WTC11 (cell line): ENCODE measurements at regions not wholly inside any gene's neighbourhood (a gene's known extent, or its start where the extent isn't known, plus 50 kb on each side); places are given as distances from the start of the nearest gene placed in this dataset.
A peak's percentile ranks its signal among the peaks of the same experiment; 100 is the strongest.

Experiments used
- ATAC-seq: fragments of 200-7000 bp; cut with Tn5 transposase; 2 replicates; pipeline ENCODE4 v1.10.0; 2021; ENCODE audit warnings: mild to moderate bottlenecking, moderate library complexity
- CTCF ChIA-PET: fragments of 300-600 bp; sonication (Branson Sonifier 250); formaldehyde crosslinking; loops from one replicate; lab custom pipeline; 2021; ENCODE audit warnings: antibody characterized with exemption; lab: Charles Lee
- POLR2A ChIA-PET: fragments of 350-600 bp; sonication (Branson Sonifier 250); formaldehyde crosslinking; loops from one replicate; lab custom pipeline; 2021; ENCODE audit warnings: antibody characterized with exemption; lab: Charles Lee
- DNase-seq: peaks from one replicate; pipeline ENCODE4 v3.0.0; 2021; ENCODE audit warnings: low spot score
- H3K27ac Mint-ChIP-seq: 2 replicates; pipeline ENCODE4 v1.8.0; 2021; ENCODE audit warnings: mixed read lengths
- H3K27me3 Mint-ChIP-seq: 2 replicates; pipeline ENCODE4 v1.8.0; 2021; ENCODE audit warnings: low read depth, mild to moderate bottlenecking, moderate library complexity, mixed read lengths
- H3K36me3 Mint-ChIP-seq: 2 replicates; pipeline ENCODE4 v1.8.0; 2021; ENCODE audit warnings: mixed read lengths
- H3K4me1 Mint-ChIP-seq: 2 replicates; pipeline ENCODE4 v1.8.0; 2022; ENCODE audit warnings: mixed read lengths
- H3K4me3 Mint-ChIP-seq: 2 replicates; pipeline ENCODE4 v1.8.0; 2021; ENCODE audit warnings: mild to moderate bottlenecking, moderate library complexity, mixed read lengths
- H3K9me3 Mint-ChIP-seq: 2 replicates; pipeline ENCODE4 v1.8.0; 2021; ENCODE audit warnings: mixed read lengths
- ATF2 ChIP-seq: sonication (generic); formaldehyde crosslinking; IDR thresholded peaks from 2 replicates; pipeline ENCODE4 v1.8.1; 2022; ENCODE audit warnings: low read depth, missing genetic modification reagents, borderline replicate concordance
- ATF3 ChIP-seq: sonication (generic); formaldehyde crosslinking; conservative IDR thresholded peaks from 2 replicates; pipeline ENCODE4 v1.8.1; 2022; ENCODE audit warnings: mild to moderate bottlenecking, missing genetic modification reagents
- CREM ChIP-seq: sonication (generic); formaldehyde crosslinking; IDR thresholded peaks from 2 replicates; pipeline ENCODE4 v1.8.1; 2022; ENCODE audit warnings: mild to moderate bottlenecking, missing genetic modification reagents, moderate library complexity
- ERG ChIP-seq: fragments of 250-450 bp; sonication (Bioruptor Pico); IDR thresholded peaks from 2 replicates; pipeline ENCODE4 v1.8.0; 2021; ENCODE audit warnings: mild to moderate bottlenecking
- FOXK1 ChIP-seq: sonication (generic); formaldehyde crosslinking; IDR thresholded peaks from 2 replicates; pipeline ENCODE4 v1.8.0; 2022; ENCODE audit warnings: mild to moderate bottlenecking, moderate library complexity, missing genetic modification reagents
- GABPB1 ChIP-seq: sonication (generic); formaldehyde crosslinking; IDR thresholded peaks from 2 replicates; pipeline ENCODE4 v1.8.1; 2023; ENCODE audit warnings: mild to moderate bottlenecking, missing genetic modification reagents
- JAZF1 ChIP-seq: fragments of 250-450 bp; sonication (Bioruptor Pico); IDR thresholded peaks from 2 replicates; pipeline ENCODE4 v1.9.0; 2021; ENCODE audit warnings: moderate library complexity, mild to moderate bottlenecking, inconsistent platforms
- KAT7 ChIP-seq: sonication (generic); formaldehyde crosslinking; IDR thresholded peaks from 2 replicates; pipeline ENCODE4 v1.8.1; 2023; ENCODE audit warnings: missing genetic modification reagents, mild to moderate bottlenecking, borderline replicate concordance
- NR1H2 ChIP-seq: sonication (generic); formaldehyde crosslinking; IDR thresholded peaks from 2 replicates; pipeline ENCODE4 v1.9.0; 2021; ENCODE audit warnings: mild to moderate bottlenecking, moderate library complexity, missing genetic modification reagents
- SMAD3 ChIP-seq: sonication (generic); formaldehyde crosslinking; IDR thresholded peaks from 2 replicates; pipeline ENCODE4 v1.8.0; 2022; ENCODE audit warnings: missing genetic modification reagents, mild to moderate bottlenecking, borderline replicate concordance
- SMAD4 ChIP-seq: sonication (generic); formaldehyde crosslinking; IDR thresholded peaks from 2 replicates; pipeline ENCODE4 v1.8.0; 2022; ENCODE audit warnings: mild to moderate bottlenecking, missing genetic modification reagents
- SOX15 ChIP-seq: fragments of 250-450 bp; sonication (Bioruptor Pico); IDR thresholded peaks from 2 replicates; pipeline ENCODE4 v1.9.0; 2021; ENCODE audit warnings: mild to moderate bottlenecking
- ZNF671 ChIP-seq: fragments of 250-450 bp; sonication (Bioruptor Pico); IDR thresholded peaks from 2 replicates; pipeline ENCODE4 v1.8.0; 2021; ENCODE audit warnings: mild to moderate bottlenecking
- TF ChIP-seq, protein P1 (sequence below): fragments of 250-450 bp; sonication (Bioruptor Pico); conservative IDR thresholded peaks from 2 replicates; pipeline ENCODE4 v1.9.0; 2021; ENCODE audit warnings: mild to moderate bottlenecking
- TF ChIP-seq, protein P2 (sequence below): sonication (generic); formaldehyde crosslinking; IDR thresholded peaks from 2 replicates; pipeline ENCODE4 v1.8.0; 2022; ENCODE audit warnings: mild to moderate bottlenecking, missing genetic modification reagents
- TF ChIP-seq, protein P3 (sequence below): fragments of 250-450 bp; sonication (Bioruptor Pico); IDR thresholded peaks from 2 replicates; pipeline ENCODE4 v1.9.0; 2021; ENCODE audit warnings: mild to moderate bottlenecking
- TF ChIP-seq, protein P4 (sequence below): sonication (generic); formaldehyde crosslinking; IDR thresholded peaks from 2 replicates; pipeline ENCODE4 v1.8.0; 2022; ENCODE audit warnings: missing genetic modification reagents

- Mint-ChIP-seq H3K27ac (no peak overlapping the region), H3K4me3 (no peak overlapping the region), H3K27me3 (no peaks in the 10 kb centered on the region; the same call in 1 of the 2 replicates), H3K9me3 (peaks cover 8% of the 10 kb centered on the region; the same call in 1 of the 2 replicates), H3K36me3 (no peaks in the 10 kb centered on the region), H3K4me1 (peaks cover 29% of the 10 kb centered on the region)
- DNase-seq (peak; percentile 8), ATAC-seq (no peak)
- CTCF ChIA-PET, result no interaction called here
- TF ChIP-seq SMAD3 (no peak), ERG (no peak), SOX15 (no peak), JAZF1 (no peak), FOXK1 (CRISPR knock-in tag) (no peak), KAT7 (CRISPR knock-in tag) (no peak), ATF2 (CRISPR knock-in tag) (no peak), ATF3 (no peak)
- TF ChIP-seq, protein P1, sequence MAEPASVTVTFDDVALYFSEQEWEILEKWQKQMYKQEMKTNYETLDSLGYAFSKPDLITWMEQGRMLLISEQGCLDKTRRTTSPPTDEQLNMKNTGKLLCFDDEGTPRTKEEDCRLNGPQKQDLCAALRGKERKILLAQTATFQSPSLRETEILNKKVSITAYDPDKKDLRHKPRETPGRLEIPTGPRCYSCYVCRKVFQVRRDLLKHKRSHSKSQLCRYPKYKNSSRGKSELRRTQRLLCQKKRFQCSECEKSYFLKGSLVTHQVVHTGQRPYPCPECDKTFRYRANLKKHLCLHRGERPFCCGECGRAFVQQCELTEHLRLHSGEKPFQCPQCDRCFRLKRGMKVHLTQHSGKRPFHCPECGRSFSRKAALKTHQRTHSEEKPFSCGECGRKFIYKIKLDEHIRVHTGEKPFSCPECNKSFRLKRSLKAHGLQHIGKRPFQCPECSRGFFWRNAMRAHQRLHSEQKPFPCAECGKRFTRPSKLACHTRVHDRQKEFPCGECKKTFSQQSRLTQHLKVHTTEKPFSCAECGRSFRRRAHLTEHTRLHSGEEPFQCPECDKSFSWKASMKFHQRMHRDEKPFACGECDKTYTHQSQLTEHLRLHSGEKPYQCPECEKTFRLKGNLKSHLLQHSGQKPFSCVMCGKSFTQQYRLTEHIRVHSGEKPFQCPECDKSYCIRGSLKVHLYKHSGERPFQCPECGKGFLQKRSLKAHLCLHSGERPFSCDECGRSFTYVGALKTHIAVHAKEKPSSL (CRISPR knock-in tag), result no peak
- POLR2A ChIA-PET, result no interaction called here
Observed at GRCh38 chr10:131829156-131829930, 71.5 kb upstream of the PPP2R2D start.

GRCh38 chr10:131830446-131831130 is 70.2 kb upstream of the PPP2R2D start:
- Mint-ChIP-seq H3K4me3 (no peak overlapping the region), H3K27me3 (no peaks in the 10 kb centered on the region; the same call in 1 of the 2 replicates), H3K4me1 (peaks cover 25% of the 10 kb centered on the region), H3K9me3 (peaks cover 11% of the 10 kb centered on the region; the same call in 1 of the 2 replicates), H3K27ac (no peak overlapping the region), H3K36me3 (no peaks in the 10 kb centered on the region)
- DNase-seq (peak; percentile 5), ATAC-seq (no peak)
- POLR2A ChIA-PET, result no interaction called here
- CTCF ChIA-PET, result interaction anchor here (0.6 kb wide), 1 partner anchor 77 kb away, joined by 3 read pairs; no protein-coding TSS in a partner anchor
- no peak for TF ChIP-seq CREM
- TF ChIP-seq, protein P2, sequence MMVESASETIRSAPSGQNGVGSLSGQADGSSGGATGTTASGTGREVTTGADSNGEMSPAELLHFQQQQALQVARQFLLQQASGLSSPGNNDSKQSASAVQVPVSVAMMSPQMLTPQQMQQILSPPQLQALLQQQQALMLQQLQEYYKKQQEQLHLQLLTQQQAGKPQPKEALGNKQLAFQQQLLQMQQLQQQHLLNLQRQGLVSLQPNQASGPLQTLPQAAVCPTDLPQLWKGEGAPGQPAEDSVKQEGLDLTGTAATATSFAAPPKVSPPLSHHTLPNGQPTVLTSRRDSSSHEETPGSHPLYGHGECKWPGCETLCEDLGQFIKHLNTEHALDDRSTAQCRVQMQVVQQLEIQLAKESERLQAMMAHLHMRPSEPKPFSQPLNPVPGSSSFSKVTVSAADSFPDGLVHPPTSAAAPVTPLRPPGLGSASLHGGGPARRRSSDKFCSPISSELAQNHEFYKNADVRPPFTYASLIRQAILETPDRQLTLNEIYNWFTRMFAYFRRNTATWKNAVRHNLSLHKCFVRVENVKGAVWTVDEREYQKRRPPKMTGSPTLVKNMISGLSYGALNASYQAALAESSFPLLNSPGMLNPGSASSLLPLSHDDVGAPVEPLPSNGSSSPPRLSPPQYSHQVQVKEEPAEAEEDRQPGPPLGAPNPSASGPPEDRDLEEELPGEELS (CRISPR knock-in tag), result no peak
- no peak for TF ChIP-seq ZNF671 (CRISPR knock-in tag)
- TF ChIP-seq NR1H2, result no peak
- no peak for TF ChIP-seq ATF2 (CRISPR knock-in tag)
- TF ChIP-seq, protein P3, sequence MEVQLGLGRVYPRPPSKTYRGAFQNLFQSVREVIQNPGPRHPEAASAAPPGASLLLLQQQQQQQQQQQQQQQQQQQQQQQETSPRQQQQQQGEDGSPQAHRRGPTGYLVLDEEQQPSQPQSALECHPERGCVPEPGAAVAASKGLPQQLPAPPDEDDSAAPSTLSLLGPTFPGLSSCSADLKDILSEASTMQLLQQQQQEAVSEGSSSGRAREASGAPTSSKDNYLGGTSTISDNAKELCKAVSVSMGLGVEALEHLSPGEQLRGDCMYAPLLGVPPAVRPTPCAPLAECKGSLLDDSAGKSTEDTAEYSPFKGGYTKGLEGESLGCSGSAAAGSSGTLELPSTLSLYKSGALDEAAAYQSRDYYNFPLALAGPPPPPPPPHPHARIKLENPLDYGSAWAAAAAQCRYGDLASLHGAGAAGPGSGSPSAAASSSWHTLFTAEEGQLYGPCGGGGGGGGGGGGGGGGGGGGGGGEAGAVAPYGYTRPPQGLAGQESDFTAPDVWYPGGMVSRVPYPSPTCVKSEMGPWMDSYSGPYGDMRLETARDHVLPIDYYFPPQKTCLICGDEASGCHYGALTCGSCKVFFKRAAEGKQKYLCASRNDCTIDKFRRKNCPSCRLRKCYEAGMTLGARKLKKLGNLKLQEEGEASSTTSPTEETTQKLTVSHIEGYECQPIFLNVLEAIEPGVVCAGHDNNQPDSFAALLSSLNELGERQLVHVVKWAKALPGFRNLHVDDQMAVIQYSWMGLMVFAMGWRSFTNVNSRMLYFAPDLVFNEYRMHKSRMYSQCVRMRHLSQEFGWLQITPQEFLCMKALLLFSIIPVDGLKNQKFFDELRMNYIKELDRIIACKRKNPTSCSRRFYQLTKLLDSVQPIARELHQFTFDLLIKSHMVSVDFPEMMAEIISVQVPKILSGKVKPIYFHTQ (CRISPR knock-in tag), result no peak
- no peak for TF ChIP-seq GABPB1 (CRISPR knock-in tag)
- TF ChIP-seq, protein P4, sequence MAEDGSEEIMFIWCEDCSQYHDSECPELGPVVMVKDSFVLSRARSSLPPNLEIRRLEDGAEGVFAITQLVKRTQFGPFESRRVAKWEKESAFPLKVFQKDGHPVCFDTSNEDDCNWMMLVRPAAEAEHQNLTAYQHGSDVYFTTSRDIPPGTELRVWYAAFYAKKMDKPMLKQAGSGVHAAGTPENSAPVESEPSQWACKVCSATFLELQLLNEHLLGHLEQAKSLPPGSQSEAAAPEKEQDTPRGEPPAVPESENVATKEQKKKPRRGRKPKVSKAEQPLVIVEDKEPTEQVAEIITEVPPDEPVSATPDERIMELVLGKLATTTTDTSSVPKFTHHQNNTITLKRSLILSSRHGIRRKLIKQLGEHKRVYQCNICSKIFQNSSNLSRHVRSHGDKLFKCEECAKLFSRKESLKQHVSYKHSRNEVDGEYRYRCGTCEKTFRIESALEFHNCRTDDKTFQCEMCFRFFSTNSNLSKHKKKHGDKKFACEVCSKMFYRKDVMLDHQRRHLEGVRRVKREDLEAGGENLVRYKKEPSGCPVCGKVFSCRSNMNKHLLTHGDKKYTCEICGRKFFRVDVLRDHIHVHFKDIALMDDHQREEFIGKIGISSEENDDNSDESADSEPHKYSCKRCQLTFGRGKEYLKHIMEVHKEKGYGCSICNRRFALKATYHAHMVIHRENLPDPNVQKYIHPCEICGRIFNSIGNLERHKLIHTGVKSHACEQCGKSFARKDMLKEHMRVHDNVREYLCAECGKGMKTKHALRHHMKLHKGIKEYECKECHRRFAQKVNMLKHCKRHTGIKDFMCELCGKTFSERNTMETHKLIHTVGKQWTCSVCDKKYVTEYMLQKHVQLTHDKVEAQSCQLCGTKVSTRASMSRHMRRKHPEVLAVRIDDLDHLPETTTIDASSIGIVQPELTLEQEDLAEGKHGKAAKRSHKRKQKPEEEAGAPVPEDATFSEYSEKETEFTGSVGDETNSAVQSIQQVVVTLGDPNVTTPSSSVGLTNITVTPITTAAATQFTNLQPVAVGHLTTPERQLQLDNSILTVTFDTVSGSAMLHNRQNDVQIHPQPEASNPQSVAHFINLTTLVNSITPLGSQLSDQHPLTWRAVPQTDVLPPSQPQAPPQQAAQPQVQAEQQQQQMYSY (CRISPR knock-in tag), result no peak
- TF ChIP-seq SMAD4 (CRISPR knock-in tag), result no peak
- no peak for TF ChIP-seq JAZF1
